ENCODE measurements at regions not wholly inside any gene's neighbourhood (a gene's known extent, or its start where the extent isn't known, plus 50 kb on each side); places are given as distances from the start of the nearest gene placed in this dataset.
A peak's percentile ranks its signal among the peaks of the same experiment; 100 is the strongest.
"Not testable (repeated sequence)": the region's sequence is repeated elsewhere in the genome, so short reads cannot be mapped to it uniquely, and the experiment has no call there.

- intact Hi-C loops (cut with DNase I); DNase-seq (ENCODE audit: low spot score in 2 of 2); H3K4me3 ChIP-seq; H3K36me3 ChIP-seq; H3K27ac ChIP-seq; H3K9me3 ChIP-seq; H3K4me1 ChIP-seq; H3K27me3 ChIP-seq: not testable (repeated sequence)
Measured at GRCh38 chr16:32947336-32947735, 246.7 kb upstream of the TP53TG3C start.

GRCh38 chr16:32946041-32946560, 247.9 kb upstream of the TP53TG3C start:
- DNase-seq (ENCODE audit: low spot score in 2 of 2); H3K27ac ChIP-seq; H3K4me1 ChIP-seq; intact Hi-C loops (cut with DNase I); H3K4me3 ChIP-seq; H3K36me3 ChIP-seq; H3K9me3 ChIP-seq; H3K27me3 ChIP-seq: not testable (repeated sequence)

GRCh38 chr16:32945311-32945710, 248.7 kb upstream of the TP53TG3C start:
- H3K27me3 ChIP-seq, result not testable (repeated sequence)

GRCh38 chr16:32939845-32940244, 254.2 kb upstream of the TP53TG3C start:
- H3K9me3 ChIP-seq; H3K36me3 ChIP-seq; H3K4me3 ChIP-seq; H3K27me3 ChIP-seq; H3K4me1 ChIP-seq; H3K27ac ChIP-seq; intact Hi-C loops (cut with DNase I); DNase-seq (ENCODE audit: low spot score in 2 of 2): not testable (repeated sequence)

More at GRCh38 chr16:32945311-32945710, 248.7 kb upstream of the TP53TG3C start:
- H3K4me3 ChIP-seq; intact Hi-C loops (cut with DNase I); H3K9me3 ChIP-seq; H3K27ac ChIP-seq; DNase-seq (ENCODE audit: low spot score in 2 of 2); H3K4me1 ChIP-seq; H3K36me3 ChIP-seq: not testable (repeated sequence)

- peak in 1 of 2 donors; percentile 22 for DNase-seq (ENCODE audit: low spot score in 2 of 2)
- H3K27me3 ChIP-seq; H3K9me3 ChIP-seq; H3K27ac ChIP-seq; H3K36me3 ChIP-seq; H3K4me1 ChIP-seq; H3K4me3 ChIP-seq; intact Hi-C loops (cut with DNase I): not testable (repeated sequence)
Measured at GRCh38 chr16:32937929-32938328, 256.1 kb upstream of the TP53TG3C start.

GRCh38 chr16:32932240-32933040, 256.5 kb upstream of the TP53TG3 start:
- H3K36me3 ChIP-seq; DNase-seq (ENCODE audit: low spot score in 2 of 2); H3K4me3 ChIP-seq; H3K27ac ChIP-seq; H3K9me3 ChIP-seq; H3K4me1 ChIP-seq; intact Hi-C loops (cut with DNase I); H3K27me3 ChIP-seq: not testable (repeated sequence)

GRCh38 chr16:32925192-32925591, 249.2 kb upstream of the TP53TG3 start:
- H3K4me3 ChIP-seq, result not testable (repeated sequence)

GRCh38 chr16:32922578-32922977, 246.6 kb upstream of the TP53TG3 start:
- H3K4me3 ChIP-seq; H3K9me3 ChIP-seq; H3K36me3 ChIP-seq; H3K27me3 ChIP-seq; intact Hi-C loops (cut with DNase I); H3K27ac ChIP-seq; DNase-seq (ENCODE audit: low spot score in 2 of 2); H3K4me1 ChIP-seq: not testable (repeated sequence)

More at GRCh38 chr16:32925192-32925591, 249.2 kb upstream of the TP53TG3 start:
- intact Hi-C loops (cut with DNase I); H3K27ac ChIP-seq; H3K36me3 ChIP-seq; H3K27me3 ChIP-seq; H3K9me3 ChIP-seq; DNase-seq (ENCODE audit: low spot score in 2 of 2); H3K4me1 ChIP-seq: not testable (repeated sequence)

GRCh38 chr16:32915346-32915745, 239.4 kb upstream of the TP53TG3 start:
- not testable (repeated sequence) for H3K9me3 ChIP-seq

GRCh38 chr16:32897782-32898181, 221.8 kb upstream of the TP53TG3 start:
- H3K27ac ChIP-seq; H3K36me3 ChIP-seq; H3K9me3 ChIP-seq; DNase-seq (ENCODE audit: low spot score in 2 of 2); H3K27me3 ChIP-seq; intact Hi-C loops (cut with DNase I); H3K4me1 ChIP-seq; H3K4me3 ChIP-seq: not testable (repeated sequence)

More at GRCh38 chr16:32915346-32915745, 239.4 kb upstream of the TP53TG3 start:
- H3K4me3 ChIP-seq; H3K27ac ChIP-seq; DNase-seq (ENCODE audit: low spot score in 2 of 2); H3K36me3 ChIP-seq; intact Hi-C loops (cut with DNase I); H3K27me3 ChIP-seq; H3K4me1 ChIP-seq: not testable (repeated sequence)

- H3K36me3 ChIP-seq; H3K4me3 ChIP-seq; H3K27me3 ChIP-seq; DNase-seq (ENCODE audit: low spot score in 2 of 2); intact Hi-C loops (cut with DNase I); H3K4me1 ChIP-seq; H3K9me3 ChIP-seq; H3K27ac ChIP-seq: not testable (repeated sequence)
Measured at GRCh38 chr16:32885392-32885791, 209.4 kb upstream of the TP53TG3 start.

GRCh38 chr16:32884556-32884955, 208.6 kb upstream of the TP53TG3 start:
- H3K4me3 ChIP-seq; DNase-seq (ENCODE audit: low spot score in 2 of 2); H3K9me3 ChIP-seq; H3K4me1 ChIP-seq; H3K36me3 ChIP-seq; intact Hi-C loops (cut with DNase I); H3K27ac ChIP-seq; H3K27me3 ChIP-seq: not testable (repeated sequence)

GRCh38 chr16:32882328-32882857, 206.4 kb upstream of the TP53TG3 start:
- H3K27me3 ChIP-seq; intact Hi-C loops (cut with DNase I); H3K4me1 ChIP-seq; H3K36me3 ChIP-seq; H3K4me3 ChIP-seq; H3K27ac ChIP-seq; H3K9me3 ChIP-seq; DNase-seq (ENCODE audit: low spot score in 2 of 2): not testable (repeated sequence)

GRCh38 chr16:32881631-32882030, 205.7 kb upstream of the TP53TG3 start:
- H3K9me3 ChIP-seq; H3K4me3 ChIP-seq; H3K36me3 ChIP-seq; H3K27ac ChIP-seq; intact Hi-C loops (cut with DNase I); H3K4me1 ChIP-seq; H3K27me3 ChIP-seq; DNase-seq (ENCODE audit: low spot score in 2 of 2): not testable (repeated sequence)
